Anterior cingulate cortex (tissue), 58 donors: ENCODE measurements at regions not wholly inside any gene's neighbourhood (a gene's known extent, or its start where the extent isn't known, plus 50 kb on each side); places are given as distances from the start of the nearest gene placed in this dataset.
"Not testable (repeated sequence)": the region's sequence is repeated elsewhere in the genome, so short reads cannot be mapped to it uniquely, and the experiment has no call there.

Experiments
- DNase-seq, 58 donors: peaks; one replicate each; lab custom pipeline; 2025; lab: John Stamatoyannopoulos, UW

DNA sequence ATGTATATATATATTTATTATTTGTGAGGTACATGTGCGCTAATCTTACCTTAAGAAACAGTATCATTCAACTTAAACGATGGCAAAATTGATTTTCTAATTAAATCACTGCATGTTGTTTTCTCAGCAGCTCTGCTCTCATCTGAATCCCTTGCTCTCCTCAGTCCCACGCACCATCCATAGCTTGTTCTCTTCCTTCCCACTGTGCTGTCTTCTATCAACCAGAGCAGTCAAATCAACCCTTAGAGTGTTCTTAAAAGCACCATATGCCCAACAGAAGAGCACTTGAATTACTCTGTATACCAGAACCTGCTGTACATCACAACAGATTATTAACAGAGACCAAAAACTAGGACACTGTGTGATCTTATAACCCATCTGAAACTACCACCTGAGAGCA, 209.4 kb upstream of the G2E3 start:
- no peak for DNase-seq

- no peak for DNase-seq
Measured at GRCh38 chr14:30354439-30354838, 204.5 kb upstream of the G2E3 start.

DNA sequence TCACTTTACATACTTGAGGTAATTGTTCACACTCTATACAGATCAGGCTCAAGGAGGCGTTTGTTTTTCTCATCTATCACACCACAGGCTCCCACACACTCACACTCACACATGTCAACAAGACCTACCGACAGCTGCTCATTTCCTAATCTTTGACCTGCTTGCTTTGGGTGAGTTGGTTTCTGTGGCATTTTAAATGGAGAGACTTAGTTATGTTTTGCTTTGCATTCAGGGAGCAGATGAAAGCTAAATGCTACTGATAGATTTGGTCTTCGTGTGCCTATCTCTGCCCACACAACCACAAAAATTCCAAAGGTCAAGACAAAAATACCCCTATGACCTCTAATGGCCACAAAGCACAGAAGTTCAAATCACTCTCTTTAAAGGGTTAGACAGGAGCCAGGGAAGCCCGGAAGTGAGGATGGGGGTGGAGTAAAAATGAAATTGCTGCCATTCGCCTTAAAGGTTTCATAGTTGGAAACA, 203.5 kb upstream of the G2E3 start:
- DNase-seq = no peak

GRCh38 chr14:30356438-30357202, 202.3 kb upstream of the G2E3 start:
- no peak for DNase-seq

- no peak for DNase-seq
Measured at GRCh38 chr14:30357791-30358190, 201.2 kb upstream of the G2E3 start.

DNA sequence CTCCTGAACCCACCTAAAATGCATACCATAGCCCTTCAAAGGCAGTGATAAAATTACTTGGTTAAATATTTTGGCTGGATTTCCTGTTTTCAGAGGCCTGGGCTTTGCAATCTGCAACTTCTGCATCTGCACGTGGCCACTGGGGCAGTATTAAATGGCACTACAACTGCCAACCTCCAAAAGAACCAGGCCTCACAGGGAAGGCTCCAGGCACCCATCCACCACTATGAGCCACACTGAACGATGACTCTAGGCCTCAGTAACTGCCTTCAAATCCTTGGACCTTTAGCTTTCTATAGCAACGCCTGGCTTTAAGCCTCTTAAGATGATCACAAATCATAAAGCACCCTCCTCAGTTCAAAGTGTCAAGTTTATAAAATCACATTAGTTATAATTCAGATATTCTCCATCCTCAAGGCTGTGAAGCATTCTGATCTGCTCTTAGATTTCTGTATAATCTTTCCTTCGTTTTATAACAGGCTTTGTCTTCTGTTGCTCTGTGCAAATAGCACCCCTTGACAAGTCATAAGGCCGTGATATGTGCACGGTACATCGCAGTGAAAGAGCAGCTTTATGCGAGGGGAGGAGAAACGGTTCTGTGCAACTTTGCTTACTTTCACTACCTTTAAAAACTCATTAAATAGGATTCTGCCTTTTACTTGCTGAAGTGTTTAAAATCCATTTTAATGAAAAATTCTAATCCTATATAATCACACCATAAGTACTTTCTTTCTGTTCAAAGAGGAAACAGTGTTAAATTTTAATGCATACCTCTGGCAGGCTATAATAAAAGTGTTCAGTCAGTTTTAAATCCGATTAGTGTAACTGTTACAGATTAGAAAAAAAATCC, 196.4 kb upstream of the G2E3 start:
- DNase-seq = no peak

DNA sequence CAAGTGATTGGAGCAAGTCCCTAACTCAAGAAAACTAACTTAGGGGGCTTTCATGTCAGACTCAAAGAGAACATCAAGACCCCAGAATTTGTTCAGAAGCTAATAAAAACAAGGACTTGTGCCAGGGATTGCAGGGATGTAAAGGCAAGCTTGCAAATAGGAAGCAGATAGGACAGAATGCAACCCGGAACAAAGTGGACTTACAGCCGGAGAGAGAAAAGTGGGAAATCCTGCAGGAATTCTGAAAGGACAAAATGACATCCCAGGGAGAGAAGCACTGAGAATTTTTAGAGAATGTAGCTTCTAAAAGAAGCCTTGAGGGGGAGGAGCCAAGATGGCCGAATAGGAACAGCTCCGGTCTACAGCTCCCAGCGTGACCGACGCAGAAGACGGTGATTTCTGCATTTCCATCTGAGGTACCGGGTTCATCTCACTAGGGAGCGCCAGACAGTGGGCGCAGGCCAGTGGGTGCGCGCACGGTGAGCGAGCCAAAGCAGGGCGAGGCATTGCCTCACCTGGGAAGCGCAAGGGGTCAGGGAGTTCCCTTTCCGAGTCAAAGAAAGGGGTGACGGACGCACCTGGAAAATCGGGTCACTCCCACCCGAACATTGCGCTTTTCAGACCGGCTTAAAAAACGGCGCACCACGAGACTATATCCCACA, 195.6 kb upstream of the G2E3 start:
- not testable (repeated sequence) for DNase-seq

DNA sequence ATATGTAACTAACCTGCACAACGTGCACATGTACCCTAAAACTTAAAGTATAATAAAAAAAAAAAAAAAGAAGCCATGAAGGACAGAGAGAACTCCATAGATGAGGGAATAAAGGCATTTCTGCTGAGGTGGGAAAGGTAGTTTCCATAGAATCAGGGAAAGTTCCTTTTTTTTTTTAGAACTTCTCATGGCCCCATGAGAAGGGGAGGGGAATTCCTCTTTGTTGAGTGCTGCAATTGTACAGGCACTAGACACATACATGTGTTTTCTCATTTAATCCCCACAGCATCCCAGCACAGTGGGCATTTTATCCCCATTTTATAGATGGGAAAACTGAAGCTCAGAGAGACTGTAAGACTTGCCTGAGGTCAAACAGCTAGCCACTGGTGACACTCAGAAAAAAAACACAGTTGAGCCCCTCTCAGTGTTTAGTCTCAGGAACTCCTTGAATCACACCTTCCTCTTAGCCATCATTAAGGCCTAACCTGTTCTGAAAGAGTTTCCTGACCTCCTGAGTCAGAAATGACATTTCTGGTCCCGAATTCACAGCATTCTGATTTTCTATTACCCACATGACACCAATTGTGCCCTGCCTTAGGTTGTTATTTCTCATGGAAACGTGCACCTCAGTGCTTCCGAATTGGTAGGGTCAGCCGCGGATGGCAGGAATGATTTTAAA, 189.3 kb upstream of the G2E3 start:
- DNase-seq = no peak

- no peak for DNase-seq
Measured at GRCh38 chr14:30373053-30373452, 185.9 kb upstream of the G2E3 start.

DNA sequence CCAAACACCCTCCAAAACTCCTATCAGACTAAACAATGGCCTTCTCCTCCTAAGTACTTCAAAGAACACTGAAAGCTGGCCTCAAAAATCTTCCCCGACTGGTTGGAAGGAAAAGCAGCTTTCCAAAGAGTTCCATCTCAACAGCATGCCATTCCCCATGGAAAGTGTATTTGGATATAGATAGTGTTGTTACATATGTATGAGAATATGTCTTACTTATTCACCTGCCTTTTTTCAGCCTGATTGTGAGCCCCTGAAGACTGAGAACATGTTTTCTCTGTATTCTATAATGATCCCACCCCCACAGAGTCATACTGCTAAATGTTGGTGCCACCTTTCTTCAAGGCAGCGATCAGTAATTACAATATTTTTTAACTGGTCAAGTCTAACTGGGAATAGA, 185.4 kb upstream of the G2E3 start:
- no peak for DNase-seq

GRCh38 chr14:30375296-30375892, 183.6 kb upstream of the G2E3 start:
- peak in 29 of 58 donors; percentile 0 to 41 (median 9) for DNase-seq

GRCh38 chr14:30381861-30382480, 177.0 kb upstream of the G2E3 start:
- DNase-seq = peak in 1 of 58 donors; percentile 2

GRCh38 chr14:30385925-30386324, 173.0 kb upstream of the G2E3 start:
- no peak for DNase-seq

DNA sequence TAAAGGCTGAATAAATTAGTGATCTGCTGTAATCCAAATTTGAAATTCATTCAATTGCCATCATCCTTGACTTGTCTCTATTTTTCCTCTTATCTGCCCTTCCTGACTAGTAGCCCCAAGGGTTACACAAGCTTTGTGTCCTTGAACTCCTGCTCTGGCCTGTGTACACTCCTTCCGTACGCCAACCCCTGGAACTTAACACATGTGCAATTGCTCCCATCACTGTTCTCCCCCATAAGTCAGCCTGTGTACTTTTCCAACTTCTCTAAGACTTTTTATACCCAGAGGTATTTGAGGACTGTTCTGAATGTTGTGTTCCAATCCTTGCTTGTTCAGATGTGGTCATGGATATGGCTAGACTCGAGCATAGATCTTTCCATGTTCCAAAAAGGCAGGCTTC, 171.1 kb upstream of the G2E3 start:
- DNase-seq = no peak

GRCh38 chr14:30389134-30389876, 169.7 kb upstream of the G2E3 start:
- DNase-seq = peak in 37 of 58 donors; percentile 3 to 78 (median 37)

- peak in 14 of 58 donors; percentile 1 to 65 (median 26) for DNase-seq
Measured at GRCh38 chr14:30389877-30390385, 169.0 kb upstream of the G2E3 start.

DNA sequence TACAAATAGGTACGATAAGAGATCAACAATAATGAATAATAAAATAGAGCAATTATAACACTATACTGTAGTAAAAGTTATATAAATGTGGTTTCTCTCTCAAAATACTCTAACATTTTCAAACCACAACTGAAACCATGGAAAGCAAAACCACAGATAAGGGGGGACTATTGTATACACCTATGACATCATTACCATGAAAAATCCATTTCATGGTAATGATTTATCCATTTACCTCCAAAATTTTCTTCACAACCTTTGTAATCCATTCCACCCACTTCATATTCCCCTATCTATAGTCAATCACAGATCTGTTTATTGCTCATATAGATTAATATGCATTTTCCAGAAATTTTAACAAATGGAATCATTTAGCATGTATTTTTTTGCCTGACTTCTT, 163.9 kb upstream of the G2E3 start:
- DNase-seq = no peak

GRCh38 chr14:30402846-30403245, 156.1 kb upstream of the G2E3 start:
- DNase-seq = peak in 3 of 58 donors; percentile 1 to 29 (median 5)

GRCh38 chr14:30403791-30404190, 155.2 kb upstream of the G2E3 start:
- no peak for DNase-seq
